Lung (tissue), 11 donors: ENCODE measurements at regions not wholly inside any gene's neighbourhood (a gene's known extent, or its start where the extent isn't known, plus 50 kb on each side); places are given as distances from the start of the nearest gene placed in this dataset.

Experiments used
- ATAC-seq: fragments of 200-7000 bp; cut with Tn5 transposase; one replicate; pipeline ENCODE4 v1.9.1; 2020; ENCODE audit warnings: moderate number of reproducible peaks; ENCODE audit not compliant: insufficient read depth, low FRiP score
- DNase-seq, 3 donors: peaks; one replicate each; pipeline ENCODE4 v3.0.0-alpha.2; 2013 to 2017
- H3K27ac ChIP-seq, 2 donors: one replicate each; pipeline ENCODE4 v1.5.1; 2013; ENCODE audit warnings: mild to moderate bottlenecking in 2 of 2, moderate library complexity in 2 of 2, control low read depth in 1 of 2, inconsistent platforms in 1 of 2, low read depth in 1 of 2, low read length in 1 of 2
- H3K27me3 ChIP-seq, 3 donors: one replicate each; pipeline ENCODE4 v1.5.1; 2013; ENCODE audit warnings: low read length in 2 of 3; ENCODE audit not compliant: control insufficient read depth in 3 of 3, insufficient read depth in 3 of 3
- H3K36me3 ChIP-seq, 4 donors: one replicate each; pipeline ENCODE4 v1.5.1; 2013; ENCODE audit warnings: low read length in 4 of 4, mild to moderate bottlenecking in 1 of 4, moderate library complexity in 1 of 4; ENCODE audit not compliant: control insufficient read depth in 4 of 4, insufficient read depth in 4 of 4
- H3K4me1 ChIP-seq, 5 donors: one replicate each; pipeline ENCODE4 v1.5.1; 2013; ENCODE audit warnings: low read length in 5 of 5, mild to moderate bottlenecking in 2 of 5, moderate library complexity in 1 of 5; ENCODE audit not compliant: control insufficient read depth in 5 of 5, insufficient read depth in 5 of 5
- H3K4me3 ChIP-seq: one replicate; pipeline ENCODE4 v1.5.1; 2013; ENCODE audit warnings: mild to moderate bottlenecking, control low read depth, moderate library complexity
- H3K9ac ChIP-seq, 2 donors: one replicate each; pipeline ENCODE4 v1.5.1; 2013; ENCODE audit warnings: low read length in 2 of 2, control low read depth in 1 of 2; ENCODE audit not compliant: insufficient read depth in 1 of 2
- H3K9me3 ChIP-seq, 4 donors: one replicate each; pipeline ENCODE4 v1.5.1; 2013; ENCODE audit warnings: low read length in 3 of 4, mild to moderate bottlenecking in 1 of 4, moderate library complexity in 1 of 4; ENCODE audit not compliant: control insufficient read depth in 4 of 4, insufficient read depth in 3 of 4
- WGBS, 2 donors: extraction: QIAGEN DNeasy Blood & Tissue Kit; methylation state at CpG; one replicate each; pipeline ENCODE4 v1.1.7; 2013; 5-methylcytosine and 5-hydroxymethylcytosine counted together
- TF ChIP-seq, protein P1 (sequence below): IDR thresholded peaks from 2 replicates; pipeline ENCODE4 v1.5.1; 2012; ENCODE audit warnings: mild to moderate bottlenecking; ENCODE audit errors: control extremely low read depth, extremely low read depth
- donor health status: control.
- donor health status: control.
- donor health status: Bipolar disorder and iron deficiency.
- donor health status: healthy.
- donor health status: DM: yes; HTN: yes; CAD: no.

- Histone ChIP-seq H3K27me3 (no peaks in the 10 kb centered on the region), H3K27ac (no peak overlapping the region), H3K36me3 (no peaks in the 10 kb centered on the region), H3K4me3 (no peak overlapping the region), H3K9me3 (peaks cover 0 to 2% (median 0%) of the 10 kb centered on the region in 4 donors), H3K9ac (no peak overlapping the region), H3K4me1 (peaks cover 0 to 4% (median 0%) of the 10 kb centered on the region in 5 donors)
- ATAC-seq (no peak), DNase-seq (no peak)
- TF ChIP-seq, protein P1, sequence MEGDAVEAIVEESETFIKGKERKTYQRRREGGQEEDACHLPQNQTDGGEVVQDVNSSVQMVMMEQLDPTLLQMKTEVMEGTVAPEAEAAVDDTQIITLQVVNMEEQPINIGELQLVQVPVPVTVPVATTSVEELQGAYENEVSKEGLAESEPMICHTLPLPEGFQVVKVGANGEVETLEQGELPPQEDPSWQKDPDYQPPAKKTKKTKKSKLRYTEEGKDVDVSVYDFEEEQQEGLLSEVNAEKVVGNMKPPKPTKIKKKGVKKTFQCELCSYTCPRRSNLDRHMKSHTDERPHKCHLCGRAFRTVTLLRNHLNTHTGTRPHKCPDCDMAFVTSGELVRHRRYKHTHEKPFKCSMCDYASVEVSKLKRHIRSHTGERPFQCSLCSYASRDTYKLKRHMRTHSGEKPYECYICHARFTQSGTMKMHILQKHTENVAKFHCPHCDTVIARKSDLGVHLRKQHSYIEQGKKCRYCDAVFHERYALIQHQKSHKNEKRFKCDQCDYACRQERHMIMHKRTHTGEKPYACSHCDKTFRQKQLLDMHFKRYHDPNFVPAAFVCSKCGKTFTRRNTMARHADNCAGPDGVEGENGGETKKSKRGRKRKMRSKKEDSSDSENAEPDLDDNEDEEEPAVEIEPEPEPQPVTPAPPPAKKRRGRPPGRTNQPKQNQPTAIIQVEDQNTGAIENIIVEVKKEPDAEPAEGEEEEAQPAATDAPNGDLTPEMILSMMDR: no peak
Observed at GRCh38 chr2:215851696-215852095, 161.7 kb downstream of the MREG start.

GRCh38 chr2:215851082-215851481 is 162.3 kb downstream of the MREG start:
- TF ChIP-seq, protein P1: no peak
- Histone ChIP-seq H3K9ac (no peak overlapping the region), H3K36me3 (no peaks in the 10 kb centered on the region), H3K9me3 (peaks cover 0 to 2% (median 0%) of the 10 kb centered on the region in 4 donors), H3K27ac (peak overlapping the region; percentile 11 to 57), H3K4me3 (no peak overlapping the region), H3K4me1 (peaks cover 0 to 4% (median 0%) of the 10 kb centered on the region in 5 donors), H3K27me3 (no peaks in the 10 kb centered on the region)
- WGBS, 2 donors: 55 to 74% methylated on average over 2 of the region's 2 CpGs
- ATAC-seq: no peak
- no peak for DNase-seq

DNA sequence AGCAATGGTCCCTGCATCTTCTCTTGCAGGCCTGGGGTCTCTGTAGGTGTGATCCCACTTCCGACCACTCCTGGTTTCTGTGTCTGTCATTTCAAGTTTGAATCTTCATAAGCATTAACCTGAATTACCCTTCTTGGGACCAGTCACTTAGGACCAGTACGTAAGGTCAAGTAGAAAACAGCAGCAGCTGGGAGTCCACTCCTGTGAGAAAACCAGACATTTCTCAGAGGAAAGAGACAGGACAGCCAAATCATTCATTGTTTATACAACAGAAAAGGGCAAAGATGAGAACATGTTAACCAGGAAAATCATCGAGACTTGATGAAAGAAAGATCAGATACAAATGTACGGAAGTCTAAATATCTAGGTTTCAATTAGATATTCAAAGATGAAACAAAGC is 163.0 kb downstream of the MREG start:
- no peak overlapping the region for H3K4me3 ChIP-seq
- ATAC-seq (no peak), DNase-seq (no peak)
- TF ChIP-seq, protein P1: no peak
- no peaks in the 10 kb centered on the region for H3K36me3 ChIP-seq
- WGBS, 2 donors: 78 to 89% methylated on average over 4 of the region's 4 CpGs
- no peak overlapping the region for H3K9ac ChIP-seq
- peaks cover 0 to 4% (median 0%) of the 10 kb centered on the region in 5 donors for H3K4me1 ChIP-seq
- no peaks in the 10 kb centered on the region for H3K27me3 ChIP-seq
- H3K9me3 ChIP-seq: peaks cover 0 to 2% (median 0%) of the 10 kb centered on the region in 4 donors
- peak overlapping the region in 1 of 2 donors; percentile 46 for H3K27ac ChIP-seq

DNA sequence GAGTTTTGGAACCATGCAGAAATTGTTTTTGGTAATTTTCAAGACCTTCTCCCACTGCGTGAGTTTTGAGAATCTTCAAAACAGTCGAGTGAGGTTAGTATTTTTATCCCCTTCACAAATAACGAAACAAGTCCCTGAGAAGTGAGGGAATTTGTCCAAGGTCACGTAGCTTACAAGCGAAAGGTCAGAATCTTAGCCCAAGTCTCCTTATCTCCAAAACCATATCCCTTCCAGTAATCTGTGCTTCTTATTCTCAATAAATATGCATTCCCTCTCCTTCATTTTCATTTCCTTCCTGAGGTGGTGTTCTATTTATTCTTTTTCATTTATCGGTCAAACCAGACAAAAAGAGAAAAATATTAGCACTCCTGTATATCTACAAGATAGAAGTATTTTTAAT is 163.6 kb downstream of the MREG start:
- ATAC-seq (no peak), DNase-seq (no peak)
- H3K27me3 ChIP-seq: no peaks in the 10 kb centered on the region
- TF ChIP-seq, protein P1: no peak
- H3K4me3 ChIP-seq: no peak overlapping the region
- no peaks in the 10 kb centered on the region for H3K36me3 ChIP-seq
- no peak overlapping the region for H3K27ac ChIP-seq
- WGBS, 2 donors: 66 to 78% methylated on average over 6 of the region's 6 CpGs
- peaks cover 0 to 2% (median 0%) of the 10 kb centered on the region in 4 donors for H3K9me3 ChIP-seq
- no peak overlapping the region for H3K9ac ChIP-seq
- peaks cover 0 to 4% (median 0%) of the 10 kb centered on the region in 5 donors for H3K4me1 ChIP-seq
